A549 (cell line): ENCODE measurements at regions not wholly inside any gene's neighbourhood (a gene's known extent, or its start where the extent isn't known, plus 50 kb on each side); places are given as distances from the start of the nearest gene placed in this dataset.

Experiments
- ATAC-seq, 2 experiments: fragments of 200-7000 bp in 1 of 2; fragments of >200 bp in 1 of 2; cut with Nextera tagmentation in 1 of 2; cut with Tn5 transposase in 1 of 2; 3 replicates each; pipeline versions ENCODE4 v1.8.0 to v1.9.1; 2018 to 2020; ENCODE audit warnings: mild to moderate bottlenecking in 1 of 2, moderate library complexity in 1 of 2
- CTCF ChIA-PET: fragments of 300-600 bp; sonication (Branson Sonifier 250); formaldehyde crosslinking; extraction: SDS; loops from one replicate; lab custom pipeline; 2021; ENCODE audit warnings: antibody characterized with exemption, inconsistent platforms; lab: Yijun Ruan, JAX
- POLR2A ChIA-PET: fragments of 350-600 bp; formaldehyde crosslinking; extraction: SDS; loops from one replicate; lab custom pipeline; 2021; ENCODE audit warnings: antibody characterized with exemption, inconsistent platforms; lab: Yijun Ruan, JAX
- DNase-seq, 2 experiments: peaks; one replicate each; pipeline versions ENCODE4 v3.0.0 to v3.0.0-alpha.2; 2011 to 2016; ENCODE audit warnings: low read depth in 1 of 2, low spot score in 1 of 2
- FAIRE-seq: peaks from 2 replicates; lab custom pipeline; 2011; peaks lifted over from hg19 to GRCh38; lab: Jason Lieb, UNC
- H3K27ac ChIP-seq, 2 experiments: fragments of >200 bp; sonication (Bioruptor Twin); formaldehyde crosslinking; 3 replicates each; pipeline ENCODE4 v1.5.1; 2016 to 2017
- H3K4me1 ChIP-seq: fragments of >200 bp; sonication (Bioruptor Twin); formaldehyde crosslinking; 3 replicates; pipeline ENCODE4 v1.6.1; 2016
- H3K4me2 ChIP-seq: fragments of >200 bp; sonication (Bioruptor Twin); formaldehyde crosslinking; 3 replicates; pipeline ENCODE4 v1.6.1; 2016
- H3K4me3 ChIP-seq: fragments of >200 bp; sonication (Bioruptor Twin); formaldehyde crosslinking; 3 replicates; pipeline ENCODE4 v1.5.1; 2016
- H3K9me3 ChIP-seq: fragments of >200 bp; sonication (Bioruptor Twin); formaldehyde crosslinking; 3 replicates; pipeline ENCODE4 v1.6.1; 2016
- BCL3 ChIP-seq: fragments of >200 bp; sonication (Bioruptor Twin); formaldehyde crosslinking; IDR thresholded peaks from 3 replicates; pipeline ENCODE4 v1.6.1; 2016
- CBX8 ChIP-seq: fragments of 200-600 bp; sonication (generic); IDR thresholded peaks from 2 replicates; pipeline ENCODE4 v1.6.1; 2016
- CEBPB ChIP-seq, 2 experiments: fragments of >200 bp in 1 of 2; sonication (Bioruptor Twin) in 1 of 2; formaldehyde crosslinking in 1 of 2; IDR thresholded peaks; 2 replicates each; pipeline ENCODE4 v1.6.1; 2012 to 2016
- EHMT2 ChIP-seq: fragments of 200-600 bp; sonication (generic); IDR thresholded peaks from 2 replicates; pipeline ENCODE4 v1.6.1; 2016; ENCODE audit warnings: antibody characterized with exemption, low read depth, mild to moderate bottlenecking, moderate library complexity
- EP300 ChIP-seq, 2 experiments: fragments of >200 bp; sonication (Bioruptor Twin); formaldehyde crosslinking; IDR thresholded peaks; 2 replicates in 1 of 2; 3 replicates in 1 of 2; pipeline ENCODE4 v1.6.1; 2016 to 2017
- FOSB ChIP-seq: fragments of 250-450 bp; sonication (Bioruptor Pico); IDR thresholded peaks from 2 replicates; pipeline ENCODE4 v1.5.0; 2020; ENCODE audit warnings: mild to moderate bottlenecking, moderate library complexity
- FOSL2 ChIP-seq, 2 experiments: fragments of 450-650 bp in 1 of 2; fragments of >200 bp in 1 of 2; sonication (Bioruptor Twin) in 1 of 2; formaldehyde crosslinking; IDR thresholded peaks; 2 replicates each; pipeline versions ENCODE4 v1.5.0 to v1.6.1; 2016 to 2020; ENCODE audit warnings: mild to moderate bottlenecking in 1 of 2, moderate library complexity in 1 of 2
- FOXS1 ChIP-seq: fragments of 250-450 bp; sonication (Bioruptor Pico); IDR thresholded peaks from 2 replicates; pipeline ENCODE4 v1.5.0; 2020; ENCODE audit warnings: mild to moderate bottlenecking, moderate library complexity
- GATA3 ChIP-seq: IDR thresholded peaks from 2 replicates; pipeline ENCODE4 v1.6.1; 2012; ENCODE audit warnings: borderline replicate concordance
- HEYL ChIP-seq: fragments of 250-450 bp; sonication (Bioruptor Pico); IDR thresholded peaks from 2 replicates; pipeline ENCODE4 v1.8.0; 2021; ENCODE audit warnings: mild to moderate bottlenecking, moderate library complexity
- HOXB13 ChIP-seq: fragments of 250-450 bp; sonication (Bioruptor Pico); IDR thresholded peaks from 2 replicates; pipeline ENCODE4 v1.5.0; 2020; ENCODE audit warnings: low read depth, mild to moderate bottlenecking, moderate library complexity
- JUN ChIP-seq, 2 experiments: fragments of >200 bp; sonication (Bioruptor Twin); formaldehyde crosslinking; IDR thresholded peaks; 2 replicates in 1 of 2; 3 replicates in 1 of 2; pipeline ENCODE4 v1.6.1; 2016 to 2017
- JUNB ChIP-seq: fragments of >200 bp; sonication (Bioruptor Twin); formaldehyde crosslinking; IDR thresholded peaks from 2 replicates; pipeline ENCODE4 v1.6.1; 2016
- MAFK ChIP-seq: fragments of 450-650 bp; IDR thresholded peaks from 2 replicates; pipeline ENCODE4 v1.6.1; 2014; ENCODE audit not compliant: partially characterized antibody
- NPAS2 ChIP-seq: fragments of 250-450 bp; sonication (Bioruptor Pico); IDR thresholded peaks from 2 replicates; pipeline ENCODE4 v1.8.0; 2022; ENCODE audit warnings: mild to moderate bottlenecking, moderate library complexity, borderline replicate concordance
- NR3C1 ChIP-seq: fragments of >200 bp; sonication (Bioruptor Twin); formaldehyde crosslinking; IDR thresholded peaks from 3 replicates; pipeline ENCODE4 v1.6.1; 2017
- POLR2AphosphoS2 ChIP-seq: conservative IDR thresholded peaks from 2 replicates; pipeline ENCODE4 v1.6.1; 2012; ENCODE audit warnings: low read length, improper control_type of control experiment, inconsistent platforms
- RAD21 ChIP-seq, 2 experiments: fragments of >200 bp in 1 of 2; sonication (Bioruptor Twin) in 1 of 2; formaldehyde crosslinking in 1 of 2; IDR thresholded peaks in 1 of 2; conservative IDR thresholded peaks in 1 of 2; 2 replicates in 1 of 2; 3 replicates in 1 of 2; pipeline ENCODE4 v1.6.1; 2012 to 2018; ENCODE audit warnings: inconsistent platforms in 1 of 2
- RCOR1 ChIP-seq: fragments of 150-350 bp; IDR thresholded peaks from 2 replicates; pipeline ENCODE4 v1.6.1; 2014; ENCODE audit warnings: antibody characterized with exemption, low read length, low read depth
- RFX5 ChIP-seq: fragments of 450-650 bp; IDR thresholded peaks from 2 replicates; pipeline ENCODE4 v1.7.1; 2014; ENCODE audit warnings: antibody characterized with exemption, mild to moderate bottlenecking, moderate library complexity
- RNF2 ChIP-seq: fragments of 200-600 bp; sonication (generic); IDR thresholded peaks from 2 replicates; pipeline ENCODE4 v1.6.1; 2016; ENCODE audit warnings: low read depth, mild to moderate bottlenecking, antibody characterized with exemption, moderate library complexity, borderline replicate concordance
- TP53 ChIP-seq: fragments of 250-450 bp; sonication (Bioruptor Pico); IDR thresholded peaks from 2 replicates; pipeline ENCODE4 v1.5.0; 2021; ENCODE audit warnings: mild to moderate bottlenecking, moderate library complexity
- ZC3H11A ChIP-seq: fragments of 450-650 bp; IDR thresholded peaks from 2 replicates; pipeline ENCODE4 v1.6.1; 2014; ENCODE audit warnings: antibody characterized with exemption, mild to moderate bottlenecking
- ZFP36 ChIP-seq: fragments of 450-650 bp; IDR thresholded peaks from 2 replicates; pipeline ENCODE4 v1.6.1; 2014; ENCODE audit warnings: borderline replicate concordance; ENCODE audit not compliant: partially characterized antibody
- ZNF302 ChIP-seq: fragments of 250-450 bp; sonication (Bioruptor Pico); IDR thresholded peaks from 2 replicates; pipeline ENCODE4 v1.9.0; 2021; ENCODE audit warnings: inconsistent platforms, mild to moderate bottlenecking, moderate library complexity
- WGBS: methylation state at CpG from one replicate; pipeline ENCODE4 v1.1.6; 2017; ENCODE audit errors: missing lambda C conversion rate; 5-methylcytosine and 5-hydroxymethylcytosine counted together
- TF ChIP-seq, protein P1 (sequence below): IDR thresholded peaks from 2 replicates; pipeline ENCODE4 v1.6.1; 2012

GRCh38 chr2:9123069-9123468 lies 83.5 kb upstream of the ASAP2 start:
- Histone ChIP-seq H3K4me3 (no peak overlapping the region), H3K4me2 (no peak overlapping the region), H3K27ac (no peak overlapping the region), H3K9me3 (peaks cover 7% of the 10 kb centered on the region; the same call in 1 of the 3 replicates), H3K4me1 (no peaks in the 10 kb centered on the region)
- ATAC-seq = no peak; a peak in 1 of 6 replicates
- TF ChIP-seq RAD21 (conservative IDR thresholded peaks at IDR 0.05 in 1 of 2, IDR thresholded peaks at IDR 0.05 in 1 of 2) = no peak
- TF ChIP-seq RNF2 = no peak
- TF ChIP-seq EP300 (IDR thresholded peaks at IDR 0.05) = no peak
- no peak for TF ChIP-seq CBX8
- TF ChIP-seq NPAS2 = no peak
- no peak for TF ChIP-seq MAFK
- no peak for TF ChIP-seq RFX5
- TF ChIP-seq JUN (IDR thresholded peaks at IDR 0.05) = no peak
- no peak for TF ChIP-seq TP53 (CRISPR knock-in tag)
- no peak for TF ChIP-seq EHMT2
- no peak for TF ChIP-seq HOXB13 (CRISPR knock-in tag)
- no peak for TF ChIP-seq JUNB
- no peak for TF ChIP-seq CEBPB (IDR thresholded peaks at IDR 0.05)
- no peak for TF ChIP-seq GATA3
- TF ChIP-seq ZNF302 (CRISPR knock-in tag) = no peak
- no peak for TF ChIP-seq NR3C1
- no peak for TF ChIP-seq RCOR1
- no peak for TF ChIP-seq BCL3
- TF ChIP-seq ZC3H11A = no peak
- TF ChIP-seq FOSL2 (IDR thresholded peaks at IDR 0.05) = no peak
- TF ChIP-seq FOSL2 (CRISPR knock-in tag; IDR thresholded peaks at IDR 0.05) = no peak
- ChIA-PET CTCF (interaction anchor here (1.4 to 7.5 kb wide), 2 partner anchors 17 to 250 kb away, joined by 4 to 61 read pairs; no protein-coding TSS in a partner anchor), POLR2A (no interaction called here)
- FAIRE-seq = no peak
- DNase-seq = no peak
- 61% methylated on average over 5 of the region's 5 CpGs for WGBS

DNA sequence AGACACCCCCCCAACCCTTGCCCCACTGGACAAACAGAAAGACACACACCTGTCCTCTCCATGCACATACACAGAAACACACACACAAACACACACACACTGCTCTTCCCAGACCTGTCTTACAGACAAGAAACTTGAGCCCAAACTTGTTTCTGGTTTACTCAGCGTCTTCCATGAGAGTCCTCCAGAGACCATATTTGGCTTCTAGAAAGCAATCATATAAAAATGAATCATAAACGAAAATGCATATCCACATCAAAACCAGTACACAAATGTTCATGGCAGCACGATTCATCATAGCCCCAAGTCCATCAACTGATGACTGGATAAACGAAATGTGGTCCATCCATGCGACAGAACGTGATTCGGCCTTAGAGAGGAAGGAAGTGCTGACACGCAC lies 84.2 kb upstream of the ASAP2 start:
- DNase-seq (no peak), FAIRE-seq (no peak), ATAC-seq (no peak)
- Histone ChIP-seq H3K4me2 (no peak overlapping the region), H3K4me1 (no peaks in the 10 kb centered on the region), H3K4me3 (no peak overlapping the region), H3K27ac (no peak overlapping the region), H3K9me3 (peaks cover 7% of the 10 kb centered on the region; the same call in 1 of the 3 replicates)
- no peak for TF ChIP-seq ZNF302 (CRISPR knock-in tag)
- no peak for TF ChIP-seq FOXS1
- TF ChIP-seq CBX8 = no peak
- TF ChIP-seq FOSB (CRISPR knock-in tag) = no peak
- no peak for TF ChIP-seq ZFP36
- TF ChIP-seq FOSL2 (IDR thresholded peaks at IDR 0.05) = no peak
- no peak for TF ChIP-seq FOSL2 (CRISPR knock-in tag; IDR thresholded peaks at IDR 0.05)
- TF ChIP-seq HEYL = no peak
- no peak for TF ChIP-seq POLR2AphosphoS2
- TF ChIP-seq, protein P1, sequence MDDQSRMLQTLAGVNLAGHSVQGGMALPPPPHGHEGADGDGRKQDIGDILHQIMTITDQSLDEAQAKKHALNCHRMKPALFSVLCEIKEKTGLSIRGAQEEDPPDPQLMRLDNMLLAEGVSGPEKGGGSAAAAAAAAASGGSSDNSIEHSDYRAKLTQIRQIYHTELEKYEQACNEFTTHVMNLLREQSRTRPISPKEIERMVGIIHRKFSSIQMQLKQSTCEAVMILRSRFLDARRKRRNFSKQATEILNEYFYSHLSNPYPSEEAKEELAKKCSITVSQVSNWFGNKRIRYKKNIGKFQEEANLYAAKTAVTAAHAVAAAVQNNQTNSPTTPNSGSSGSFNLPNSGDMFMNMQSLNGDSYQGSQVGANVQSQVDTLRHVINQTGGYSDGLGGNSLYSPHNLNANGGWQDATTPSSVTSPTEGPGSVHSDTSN = no peak
- no peak for TF ChIP-seq NR3C1
- WGBS = 74% methylated on average over 8 of the region's 8 CpGs
- CTCF ChIA-PET = interaction anchor here (1.3 to 1.4 kb wide), 2 partner anchors 10 to 20 kb away, joined by 4 read pairs; no protein-coding TSS in a partner anchor
- POLR2A ChIA-PET = no interaction called here
